SU-DHL-6 (cell line): ENCODE measurements at regions not wholly inside any gene's neighbourhood (a gene's known extent, or its start where the extent isn't known, plus 50 kb on each side); places are given as distances from the start of the nearest gene placed in this dataset.

Experiments
- H2AFZ ChIP-seq: fragments of 200-600 bp; sonication (generic); 2 replicates; pipeline ENCODE4 v1.6.1; 2014; ENCODE audit warnings: low read depth, mild to moderate bottlenecking, moderate library complexity, mixed read lengths, antibody characterized with exemption, low read length; ENCODE audit not compliant: severe bottlenecking
- H3F3A ChIP-seq: fragments of 200-600 bp; shearing (Covaris generic); 2 replicates; pipeline ENCODE4 v1.6.0; 2016; ENCODE audit warnings: antibody characterized with exemption, mild to moderate bottlenecking; ENCODE audit not compliant: insufficient read depth
- H3K27ac ChIP-seq: fragments of 200-600 bp; sonication (generic); 2 replicates; pipeline ENCODE4 v1.5.1; 2016; ENCODE audit warnings: low read depth, mild to moderate bottlenecking, low read length, moderate library complexity, mixed read lengths
- H3K27me3 ChIP-seq: fragments of 200-600 bp; sonication (generic), shearing (Covaris generic); 2 replicates; pipeline ENCODE4 v1.6.0; 2014; ENCODE audit warnings: mild to moderate bottlenecking, low read length
- H3K36me3 ChIP-seq: fragments of 200-600 bp; sonication (generic); 2 replicates; pipeline ENCODE4 v1.6.1; 2014; ENCODE audit warnings: mild to moderate bottlenecking, low read length, mixed read lengths
- H3K4me2 ChIP-seq: fragments of 300-600, 200-600 bp; shearing (Covaris generic), sonication (generic); 2 replicates; pipeline ENCODE4 v1.6.0; 2014; ENCODE audit warnings: low read length, low read depth, mild to moderate bottlenecking; ENCODE audit not compliant: poor library complexity, severe bottlenecking
- H3K4me3 ChIP-seq: fragments of 200-600 bp; sonication (generic); 2 replicates; pipeline ENCODE4 v1.5.1; 2014; ENCODE audit warnings: antibody characterized with exemption, low read length, mild to moderate bottlenecking, mixed read lengths; ENCODE audit not compliant: insufficient read depth, poor library complexity, severe bottlenecking
- H3K79me2 ChIP-seq: fragments of 200-600 bp; sonication (generic); 2 replicates; pipeline ENCODE4 v1.6.1; 2014; ENCODE audit warnings: mild to moderate bottlenecking, low read length, moderate library complexity; ENCODE audit not compliant: insufficient read depth
- H3K9ac ChIP-seq: fragments of 200-600 bp; sonication (generic); 2 replicates; pipeline ENCODE4 v1.7.0; 2014; ENCODE audit warnings: mild to moderate bottlenecking, low read length
- H3K9me2 ChIP-seq: fragments of 200-600 bp; sonication (generic); replicated peaks from 2 replicates; pipeline ENCODE4 v1.6.1; 2014; ENCODE audit warnings: low read length; ENCODE audit not compliant: insufficient read depth
- H3K9me3 ChIP-seq: fragments of 200-600 bp; sonication (generic); 2 replicates; pipeline ENCODE4 v1.6.1; 2014; ENCODE audit warnings: low read length, mixed read lengths; ENCODE audit not compliant: insufficient read depth
- H4K20me1 ChIP-seq: fragments of 200-600 bp; sonication (generic); 2 replicates; pipeline ENCODE4 v1.6.1; 2014; ENCODE audit warnings: low read depth, mild to moderate bottlenecking, antibody characterized with exemption, low read length, moderate library complexity, mixed read lengths
- CTCF ChIP-seq: fragments of 200-600 bp; sonication (generic); IDR thresholded peaks from one replicate; pipeline ENCODE4 v1.5.1; 2017; ENCODE audit warnings: antibody characterized with exemption, mild to moderate bottlenecking, low read length, moderate library complexity; ENCODE audit not compliant: insufficient read depth, poor library complexity, severe bottlenecking
- EZH2phosphoT487 ChIP-seq: fragments of 200-600 bp; sonication (generic), shearing (Covaris generic); conservative IDR thresholded peaks from 2 replicates; pipeline ENCODE4 v1.6.1; 2018; ENCODE audit warnings: mild to moderate bottlenecking, antibody characterized with exemption, low read length, moderate library complexity, mixed read lengths

- H3K27ac ChIP-seq: no peak overlapping the region
- TF ChIP-seq EZH2phosphoT487 (no peak), CTCF (no peak)
- no peaks in the 10 kb centered on the region for H3K9me2 ChIP-seq
- no peak overlapping the region for H3K4me2 ChIP-seq
- H3K36me3 ChIP-seq: no peaks in the 10 kb centered on the region
- no peak overlapping the region for H2AFZ ChIP-seq
- H3K27me3 ChIP-seq: no peaks in the 10 kb centered on the region
- H3K9me3 ChIP-seq: no peaks in the 10 kb centered on the region
- no peak overlapping the region for H3K4me3 ChIP-seq
- no peaks in the 10 kb centered on the region for H3F3A ChIP-seq
- H3K9ac ChIP-seq: no peak overlapping the region
- H4K20me1 ChIP-seq: no peaks in the 10 kb centered on the region
- no peaks in the 10 kb centered on the region for H3K79me2 ChIP-seq
These were observed 210.6 kb downstream of the CAAP1 start for GRCh38 chr9:26682041-26682440.

- H3K9me3 ChIP-seq: no peaks in the 10 kb centered on the region
- no peaks in the 10 kb centered on the region for H3K79me2 ChIP-seq
- no peak overlapping the region for H3K4me2 ChIP-seq
- H3K9me2 ChIP-seq: no peaks in the 10 kb centered on the region
- no peak overlapping the region for H3K27ac ChIP-seq
- H4K20me1 ChIP-seq: no peaks in the 10 kb centered on the region
- H2AFZ ChIP-seq: no peak overlapping the region
- H3K4me3 ChIP-seq: no peak overlapping the region
- no peak overlapping the region for H3K9ac ChIP-seq
- no peaks in the 10 kb centered on the region for H3K36me3 ChIP-seq
- H3F3A ChIP-seq: no peaks in the 10 kb centered on the region
- H3K27me3 ChIP-seq: no peaks in the 10 kb centered on the region
- TF ChIP-seq EZH2phosphoT487: no peak
- TF ChIP-seq CTCF: no peak
These were observed 214.5 kb downstream of the CAAP1 start for GRCh38 chr9:26677965-26678706.

GRCh38 chr9:26675035-26675434 is 217.6 kb downstream of the CAAP1 start:
- H3K9ac ChIP-seq: no peak overlapping the region
- H3K4me2 ChIP-seq: no peak overlapping the region
- H3K27ac ChIP-seq: no peak overlapping the region
- H3K4me3 ChIP-seq: no peak overlapping the region
- H3K9me3 ChIP-seq: no peaks in the 10 kb centered on the region
- no peaks in the 10 kb centered on the region for H3K79me2 ChIP-seq
- H4K20me1 ChIP-seq: no peaks in the 10 kb centered on the region
- H3F3A ChIP-seq: no peaks in the 10 kb centered on the region
- H3K27me3 ChIP-seq: no peaks in the 10 kb centered on the region
- no peaks in the 10 kb centered on the region for H3K36me3 ChIP-seq
- no peak overlapping the region for H2AFZ ChIP-seq
- TF ChIP-seq EZH2phosphoT487 (no peak), CTCF (no peak)
- H3K9me2 ChIP-seq: no peaks in the 10 kb centered on the region
